Heart left ventricle (tissue), 16 donors: ENCODE measurements at regions not wholly inside any gene's neighbourhood (a gene's known extent, or its start where the extent isn't known, plus 50 kb on each side); places are given as distances from the start of the nearest gene placed in this dataset.

Experiments used
- ATAC-seq, 4 donors: fragments of 200-7000 bp; cut with Tn5 transposase; one replicate each; pipeline ENCODE4 v1.9.1; 2020 to 2022; ENCODE audit warnings: moderate library complexity in 4 of 4, mild to moderate bottlenecking in 3 of 4, moderate number of reproducible peaks in 1 of 4
- DNase-seq, 5 donors: peaks; one replicate each; pipeline ENCODE4 v3.0.0-alpha.2; 2020
- H3K27ac ChIP-seq, 12 donors: fragments of 200-600 bp; sonication (generic) in 4 of 12; one replicate each; pipeline versions ENCODE4 v1.5.0 to v1.8.0; 2016 to 2022; ENCODE audit warnings: mild to moderate bottlenecking in 2 of 12
- H3K27me3 ChIP-seq, 9 donors: fragments of 200-600 bp; sonication (generic) in 2 of 9; one replicate each; pipeline versions ENCODE4 v1.5.1 to v1.8.0; 2016 to 2022; ENCODE audit warnings: mild to moderate bottlenecking in 3 of 9
- H3K36me3 ChIP-seq, 9 donors: fragments of 200-600 bp; sonication (generic) in 2 of 9; one replicate each; pipeline versions ENCODE4 v1.5.0 to v1.8.0; 2018 to 2022; ENCODE audit warnings: mild to moderate bottlenecking in 2 of 9
- H3K4me1 ChIP-seq, 12 donors: fragments of 200-600 bp; sonication (generic) in 4 of 12; one replicate each; pipeline versions ENCODE4 v1.5.0 to v1.8.0; 2016 to 2022; ENCODE audit warnings: mild to moderate bottlenecking in 3 of 12
- H3K4me3 ChIP-seq, 12 donors: fragments of 200-600 bp; sonication (generic) in 4 of 12; one replicate each; pipeline versions ENCODE4 v1.5.0 to v1.8.0; 2017 to 2022; ENCODE audit warnings: mild to moderate bottlenecking in 9 of 12, moderate library complexity in 4 of 12
- H3K9me3 ChIP-seq, 12 donors: fragments of 200-600 bp; sonication (generic) in 4 of 12; one replicate each; pipeline versions ENCODE4 v1.5.0 to v1.8.0; 2016 to 2022; ENCODE audit warnings: mild to moderate bottlenecking in 1 of 12
- CTCF ChIP-seq, 12 donors: fragments of 200-600 bp; sonication (generic) in 4 of 12; IDR thresholded peaks; one replicate each; pipeline versions ENCODE4 v1.5.0 to v1.8.0; 2018 to 2022; ENCODE audit warnings: antibody characterized with exemption in 12 of 12, mild to moderate bottlenecking in 5 of 12
- POLR2A ChIP-seq, 2 donors: fragments of 450-650 bp; IDR thresholded peaks; one replicate each; pipeline ENCODE4 v1.6.1; 2017; ENCODE audit warnings: antibody characterized with exemption in 2 of 2, mild to moderate bottlenecking in 2 of 2, moderate library complexity in 2 of 2
- WGBS, 4 donors: extraction: QIAGEN DNeasy Blood & Tissue Kit in 2 of 4; methylation state at CpG; one replicate each; pipeline versions ENCODE4 v1.1.5 to v1.1.7; 2013 to 2018; 5-methylcytosine and 5-hydroxymethylcytosine counted together
- intact Hi-C, 10 donors: fragments of 100-400 bp; cut with DNase I; formaldehyde crosslinking; loops; one replicate each; pipeline versions ENCODE4 v1.11.1 to v1.14.2; 2022
- donor health status: ischemic (EF 13 %, LVEDD 7.1; RV severe dilation, severe dysfunction).
- donor health status: healthy with polysubstance abuse.
- donor health status: DM: no; HTN: yes; CAD: no.
- donor health status: DM: no; HTN: no; CAD: no.
- donor health status: ischemic (EF 25% LVEDD 6.9; RV normal size, moderate dysfunction).
- donor health status: ischemic (EF 25% LVEDD 5.7; RV mildly dilated, moderate dysfunction).
- donor health status: healthy.
- donor health status: DM: yes; HTN: yes; CAD: no.
- donor health status: ischemic (EF 35%, LVEDD 5.7; RV mildly dilated, moderate dysfunction).
- donor health status: nonischemic (EF 11% LVEDD 7.7; RV severe dilation, severe dysfunction).
- donor health status: DM: yes; HTN: yes; CAD: no.
- donor health status: PGD.
- donor health status: ischemic (EF 29% LVEDD 5.4; RV normal size, mild dysfunction).
- donor health status: nonischemic (EF 23%, LVEDD 6.1; RV moderate dilation, normal function).

GRCh38 chr14:101018561-101019290 is 115.2 kb upstream of the RTL1 start:
- H3K27me3 ChIP-seq, result peaks cover 0 to 4% (median 0%) of the 10 kb centered on the region in 9 donors
- TF ChIP-seq CTCF (IDR thresholded peaks at IDR 0.05), result no peak
- no peak for TF ChIP-seq POLR2A (IDR thresholded peaks at IDR 0.05)
- H3K4me3 ChIP-seq, result no peak overlapping the region
- H3K27ac ChIP-seq, result no peak overlapping the region
- 92 to 97% (median 96%) methylated on average over 13 of the region's 13 CpGs for WGBS, 4 donors
- no peaks in the 10 kb centered on the region for H3K4me1 ChIP-seq
- DNase-seq (peak in 1 of 5 donors; percentile 44), ATAC-seq (no peak)
- H3K36me3 ChIP-seq, result no peaks in the 10 kb centered on the region
- H3K9me3 ChIP-seq, result no peaks in the 10 kb centered on the region
- intact Hi-C loops, result no loop called here

- Histone ChIP-seq H3K4me1 (no peaks in the 10 kb centered on the region), H3K9me3 (no peaks in the 10 kb centered on the region), H3K27me3 (peaks cover 0 to 8% (median 0%) of the 10 kb centered on the region in 9 donors), H3K27ac (no peak overlapping the region), H3K36me3 (no peaks in the 10 kb centered on the region), H3K4me3 (no peak overlapping the region)
- DNase-seq (no peak), ATAC-seq (no peak)
- intact Hi-C loops, result no loop called here
- TF ChIP-seq POLR2A (IDR thresholded peaks at IDR 0.05), result no peak
- no peak for TF ChIP-seq CTCF (IDR thresholded peaks at IDR 0.05)
- WGBS, 4 donors, result 93 to 98% (median 94%) methylated on average over 2 of the region's 2 CpGs
Measured at GRCh38 chr14:101019541-101019940, 116.0 kb upstream of the RTL1 start.

GRCh38 chr14:101019990-101020710 is 116.6 kb upstream of the RTL1 start:
- H3K4me3 ChIP-seq, result no peak overlapping the region
- WGBS, 4 donors, result 86 to 91% (median 88%) methylated on average over 8 of the region's 8 CpGs
- TF ChIP-seq POLR2A (IDR thresholded peaks at IDR 0.05) (no peak), CTCF (IDR thresholded peaks at IDR 0.05) (no peak)
- no peaks in the 10 kb centered on the region for H3K4me1 ChIP-seq
- no peaks in the 10 kb centered on the region for H3K9me3 ChIP-seq
- ATAC-seq (peak in 1 of 4 donors; percentile 23), DNase-seq (peak in 1 of 5 donors; percentile 30)
- intact Hi-C loops, result no loop called here
- no peak overlapping the region for H3K27ac ChIP-seq
- no peaks in the 10 kb centered on the region for H3K36me3 ChIP-seq
- peaks cover 0 to 8% (median 0%) of the 10 kb centered on the region in 9 donors for H3K27me3 ChIP-seq

GRCh38 chr14:101020834-101021370 is 117.4 kb upstream of the RTL1 start:
- no peak for DNase-seq
- no peak for ATAC-seq
- H3K27me3 ChIP-seq, result peaks cover 0 to 8% (median 0%) of the 10 kb centered on the region in 9 donors

More at GRCh38 chr14:101020834-101021370, 117.4 kb upstream of the RTL1 start:
- H3K4me3 ChIP-seq, result no peak overlapping the region
- no peak for TF ChIP-seq POLR2A (IDR thresholded peaks at IDR 0.05)
- TF ChIP-seq CTCF (IDR thresholded peaks at IDR 0.05), result no peak
- H3K36me3 ChIP-seq, result no peaks in the 10 kb centered on the region
- 76 to 83% (median 79%) methylated on average over 7 of the region's 7 CpGs for WGBS, 4 donors
- intact Hi-C loops, result no loop called here
- H3K4me1 ChIP-seq, result no peaks in the 10 kb centered on the region
- H3K27ac ChIP-seq, result no peak overlapping the region
- H3K9me3 ChIP-seq, result no peaks in the 10 kb centered on the region
